K562 (cell line): ENCODE measurements at regions not wholly inside any gene's neighbourhood (a gene's known extent, or its start where the extent isn't known, plus 50 kb on each side); places are given as distances from the start of the nearest gene placed in this dataset.

ENCODE experiments used
- BACH1 ChIP-seq: fragments of 200-800 bp; sonication (Bioruptor generic); IDR thresholded peaks from 2 replicates; pipeline ENCODE4 v1.6.1; 2016; ENCODE audit warnings: missing genetic modification characterization, missing compliant biosample characterization
- BRF1 ChIP-seq: IDR thresholded peaks from 3 replicates; pipeline ENCODE4 v1.6.1; 2011; ENCODE audit warnings: borderline replicate concordance, mild to moderate bottlenecking; ENCODE audit not compliant: insufficient read length; ENCODE audit errors: extremely low read depth
- CTBP1 ChIP-seq: fragments of 450-650 bp; IDR thresholded peaks from 2 replicates; pipeline ENCODE4 v1.6.1; 2016; ENCODE audit warnings: borderline replicate concordance
- E2F8 ChIP-seq: fragments of 450-650 bp; IDR thresholded peaks from 2 replicates; pipeline ENCODE4 v1.7.1; 2018; ENCODE audit warnings: mild to moderate bottlenecking, low read depth; ENCODE audit not compliant: partially characterized antibody
- HIVEP1 ChIP-seq: fragments of 250-450 bp; sonication (Bioruptor Pico); IDR thresholded peaks from 2 replicates; pipeline ENCODE4 v1.4.0; 2020; ENCODE audit warnings: mild to moderate bottlenecking
- HMBOX1 ChIP-seq: sonication (generic); IDR thresholded peaks from 2 replicates; pipeline ENCODE4 v1.6.1; 2016
- IFI16 ChIP-seq: fragments of 250-450 bp; sonication (Bioruptor Pico); IDR thresholded peaks from 2 replicates; pipeline ENCODE4 v2.1.2; 2022; ENCODE audit warnings: mild to moderate bottlenecking, inconsistent platforms
- ILK ChIP-seq: fragments of 450-650 bp; IDR thresholded peaks from 2 replicates; pipeline ENCODE4 v1.6.1; 2016; ENCODE audit warnings: missing genetic modification characterization, low read depth, mild to moderate bottlenecking, missing compliant biosample characterization, moderate library complexity, borderline replicate concordance
- KLF16 ChIP-seq: IDR thresholded peaks from 2 replicates; pipeline ENCODE4 v1.6.1; 2016; ENCODE audit warnings: antibody characterized with exemption
- MYC ChIP-seq, 2 experiments: fragments of 250-450 bp in 1 of 2; sonication (Bioruptor Pico) in 1 of 2; IDR thresholded peaks; 2 replicates each; pipeline versions ENCODE4 v1.5.1 to v1.6.1; 2012 to 2021; ENCODE audit warnings: low read depth in 2 of 2, borderline replicate concordance in 1 of 2, improper control_type of control experiment in 1 of 2, low read length in 1 of 2, mild to moderate bottlenecking in 1 of 2, moderate library complexity in 1 of 2
- NBN ChIP-seq: fragments of 450-650 bp; IDR thresholded peaks from 2 replicates; pipeline ENCODE4 v1.6.1; 2016; ENCODE audit warnings: low read depth, mild to moderate bottlenecking
- POLR2AphosphoS2 ChIP-seq: IDR thresholded peaks from 2 replicates; pipeline ENCODE4 v1.6.1; 2012; ENCODE audit warnings: low read length, improper control_type of control experiment
- POLR2G ChIP-seq: fragments of 200-400 bp; formaldehyde crosslinking; IDR thresholded peaks from 2 replicates; pipeline ENCODE4 v1.6.1; 2017; ENCODE audit warnings: low read depth, mild to moderate bottlenecking, antibody characterized with exemption, low read length, moderate library complexity
- RHOXF2B ChIP-seq: fragments of 250-450 bp; sonication (Bioruptor Pico); conservative IDR thresholded peaks from 2 replicates; pipeline ENCODE4 v1.5.1; 2021
- SMARCA4 ChIP-seq: fragments of 450-650 bp; IDR thresholded peaks from 2 replicates; pipeline ENCODE4 v1.6.1; 2016
- SP1 ChIP-seq: sonication (generic); formaldehyde crosslinking; IDR thresholded peaks from 2 replicates; pipeline ENCODE4 v1.8.1; 2022; ENCODE audit warnings: mild to moderate bottlenecking, missing genetic modification reagents
- TBP ChIP-seq: optimal IDR thresholded peaks from 2 replicates; pipeline ENCODE3; 2011; ENCODE audit warnings: low read depth, low read length, improper control_type of control experiment
- ZBTB17 ChIP-seq: fragments of 450-650 bp; formaldehyde crosslinking; IDR thresholded peaks from 2 replicates; pipeline ENCODE4 v1.4.0; 2020; ENCODE audit warnings: mild to moderate bottlenecking
- ZNF134 ChIP-seq: fragments of 250-450 bp; sonication (Bioruptor Pico); conservative IDR thresholded peaks from 2 replicates; pipeline ENCODE4 v1.4.0; 2020
- ZNF146 ChIP-seq: IDR thresholded peaks from one replicate; pipeline ENCODE4 v1.6.1; 2018; ENCODE audit warnings: missing compliant biosample characterization; ENCODE audit not compliant: unreplicated experiment
- ZNF197 ChIP-seq: fragments of 200-800 bp; sonication (Bioruptor generic); IDR thresholded peaks from 2 replicates; pipeline ENCODE4 v1.6.1; 2016; ENCODE audit warnings: low read depth, missing genetic modification characterization, missing compliant biosample characterization
- ZNF311 ChIP-seq: fragments of 250-450 bp; sonication (Bioruptor Pico); IDR thresholded peaks from 2 replicates; pipeline ENCODE4 v1.4.0; 2020; ENCODE audit warnings: mild to moderate bottlenecking, moderate library complexity
- ZNF589 ChIP-seq: fragments of 200-800 bp; sonication (Bioruptor generic); IDR thresholded peaks from 2 replicates; pipeline ENCODE4 v1.6.1; 2016; ENCODE audit warnings: low read depth, missing genetic modification characterization, missing compliant biosample characterization
- ZNF644 ChIP-seq: fragments of 200-800 bp; sonication (Bioruptor generic); IDR thresholded peaks from 2 replicates; pipeline ENCODE4 v1.6.1; 2016; ENCODE audit warnings: low read depth, missing genetic modification characterization, missing compliant biosample characterization

GRCh38 chr6:146890644-146891434 is 292.1 kb downstream of the ADGB start (continued):
- TF ChIP-seq ZBTB17 (CRISPR knock-in tag) = peak; percentile 34; the same call in 1 of the 2 replicates
- no peak for TF ChIP-seq POLR2G
- peak; percentile 77; the same call in 1 of the 2 replicates for TF ChIP-seq SMARCA4
- peak; percentile 73; the same call in 1 of the 2 replicates for TF ChIP-seq BACH1 (tag)
- TF ChIP-seq CTBP1 = peak; percentile 64
- no peak for TF ChIP-seq TBP
- TF ChIP-seq MYC (IDR thresholded peaks at IDR 0.05; ENCODE audit: low read depth, low read length) = no peak
- peak; percentile 76; the same call in 1 of the 2 replicates for TF ChIP-seq MYC (CRISPR knock-in tag; IDR thresholded peaks at IDR 0.05; ENCODE audit: borderline replicate concordance, low read depth)
- TF ChIP-seq POLR2AphosphoS2 = no peak
- no peak for TF ChIP-seq BRF1
- peak; percentile 68 for TF ChIP-seq ZNF134
- TF ChIP-seq ZNF589 = peak; percentile 72; the same call in 1 of the 2 replicates
- peak; percentile 85 for TF ChIP-seq HMBOX1
- TF ChIP-seq KLF16 = 0 out of 2 replicates have a peak, but pooled peaks have one; percentile 10
- TF ChIP-seq E2F8 = peak; percentile 25
- TF ChIP-seq SP1 (CRISPR knock-in tag) = peak; percentile 30; the same call in 1 of the 2 replicates
- TF ChIP-seq ILK (tag) = 0 out of 2 replicates have a peak, but pooled peaks have one; percentile 2
- TF ChIP-seq HIVEP1 (CRISPR knock-in tag) = peak; percentile 63
- TF ChIP-seq ZNF146 (CRISPR knock-in tag) = no peak
- peak; percentile 53 for TF ChIP-seq IFI16 (CRISPR knock-in tag)
- TF ChIP-seq NBN = peak; percentile 69; the same call in 1 of the 2 replicates
- TF ChIP-seq ZNF197 (CRISPR knock-in tag) = no peak
- TF ChIP-seq ZNF311 (CRISPR knock-in tag) = peak; percentile 89
- TF ChIP-seq RHOXF2B (CRISPR knock-in tag) = peak; percentile 85
- peak; percentile 74; the same call in 1 of the 2 replicates for TF ChIP-seq ZNF644 (tag)
